Stimulated activated CD8-positive, alpha-beta memory T cell treated with anti-CD3 and anti-CD28 coated beads, Interleukin-7, amount 100 ng/mL, for 4 hours (primary cell): ENCODE measurements at regions not wholly inside any gene's neighbourhood (a gene's known extent, or its start where the extent isn't known, plus 50 kb on each side); places are given as distances from the start of the nearest gene placed in this dataset.

Experiments used
- DNase-seq, 2 donors: peaks; one replicate each; pipeline ENCODE4 v3.0.0-alpha.2; 2020; ENCODE audit warnings: low read depth in 2 of 2

DNA sequence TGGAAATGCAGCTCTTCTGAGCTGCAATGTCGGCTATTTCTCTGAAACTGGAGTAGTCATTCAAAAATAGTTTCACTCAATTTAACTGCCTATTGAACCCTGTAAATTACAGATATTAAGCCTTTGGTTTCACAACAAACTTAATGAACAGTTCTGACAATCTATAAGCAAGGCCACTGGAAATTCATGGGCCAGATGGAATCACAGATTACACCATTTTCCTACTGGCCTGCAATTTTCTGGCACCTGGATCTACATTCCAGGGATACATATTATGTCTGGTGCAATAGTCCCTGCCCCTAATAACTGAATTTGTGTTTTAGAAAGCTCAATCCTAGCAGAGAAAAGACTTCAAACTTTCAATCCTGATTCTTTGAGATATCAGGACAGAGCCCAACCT is 551.7 kb downstream of the RNF144A start:
- no peak for DNase-seq

DNA sequence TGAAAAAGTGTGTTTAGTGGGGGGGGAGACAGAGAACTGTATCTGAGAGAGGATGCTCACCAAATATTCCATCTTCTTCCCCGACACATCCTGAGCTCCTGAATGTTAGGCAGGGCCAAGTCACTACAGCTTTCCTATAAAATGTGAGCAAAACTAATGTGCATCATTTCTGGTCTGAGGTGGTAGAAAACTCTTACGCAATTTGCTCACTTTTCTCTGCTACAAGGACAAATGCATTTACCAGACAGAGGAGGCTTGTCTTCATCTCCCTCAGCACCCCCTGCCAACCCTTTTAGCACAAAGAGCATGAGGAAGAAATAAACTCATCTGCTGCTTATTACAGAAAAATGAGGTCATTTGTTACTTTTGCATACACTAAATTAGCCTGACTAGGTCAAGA is 554.0 kb downstream of the RNF144A start:
- DNase-seq: no peak

DNA sequence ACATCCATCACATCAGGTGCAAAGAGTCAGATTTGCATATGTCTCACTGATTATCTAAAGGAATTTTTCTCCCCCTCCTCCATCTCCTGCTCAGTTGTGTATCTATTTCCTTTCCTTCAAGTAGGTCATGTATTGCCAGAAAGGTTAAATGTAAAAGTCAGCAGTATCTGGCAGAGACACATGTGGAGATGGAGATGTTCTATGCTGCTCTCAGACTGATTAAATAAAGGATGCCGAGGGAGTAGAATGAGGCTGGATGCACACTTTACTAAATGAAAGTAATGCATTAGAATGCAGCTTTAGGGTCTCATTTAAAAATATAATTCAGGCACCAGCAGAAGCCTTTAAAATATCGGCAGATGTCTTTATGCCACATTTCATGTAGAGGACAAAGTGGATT is 555.3 kb downstream of the RNF144A start:
- DNase-seq: no peak

DNA sequence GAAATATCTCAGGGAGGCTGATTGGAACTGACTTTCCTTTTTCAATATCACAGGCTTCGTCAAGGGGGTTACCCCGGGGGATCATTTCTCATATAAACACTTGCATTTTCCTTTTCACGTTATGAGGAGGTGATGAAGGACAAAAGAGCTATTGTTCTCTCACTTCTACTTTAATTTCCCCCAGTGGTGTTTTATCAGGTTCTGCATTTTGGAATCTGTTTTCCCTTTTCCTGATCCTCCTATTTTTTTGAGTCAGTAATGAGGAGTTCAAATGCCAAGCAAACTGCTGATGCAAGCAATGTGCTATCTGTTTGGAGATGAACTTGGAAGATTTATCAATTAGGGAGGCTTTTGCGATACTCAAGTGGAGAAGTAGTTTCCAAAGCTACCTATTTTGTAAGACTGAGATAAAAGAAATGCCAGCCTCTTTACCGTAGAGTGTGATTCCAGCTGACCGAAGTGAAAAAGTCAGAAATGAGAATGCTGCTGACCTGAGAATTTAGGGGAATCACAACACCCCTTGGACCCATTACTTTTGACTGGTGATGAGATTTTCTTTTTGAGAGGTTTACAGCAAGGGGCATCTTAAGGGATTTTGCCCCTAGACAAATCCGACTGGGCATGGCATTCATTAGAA is 556.0 kb downstream of the RNF144A start:
- no peak for DNase-seq

DNA sequence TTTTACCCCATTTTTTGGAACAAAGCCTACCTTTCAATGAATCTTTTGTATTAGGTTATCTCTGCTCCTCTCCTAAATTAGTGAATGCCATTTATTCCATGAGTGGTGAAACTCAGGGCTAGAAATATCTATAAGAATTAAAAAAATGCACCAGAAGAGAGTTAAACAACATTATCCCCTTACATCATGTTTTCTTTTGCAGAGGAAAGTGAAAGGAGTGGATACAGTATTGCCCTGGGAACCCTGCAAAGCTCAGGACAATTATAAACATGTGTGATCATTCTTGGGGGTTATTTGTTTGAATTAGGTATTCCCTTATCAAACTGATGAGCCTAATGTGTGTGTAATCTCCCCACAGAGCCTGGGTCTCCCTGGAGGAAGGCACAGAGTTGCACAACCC is 559.2 kb downstream of the RNF144A start:
- DNase-seq: no peak

DNA sequence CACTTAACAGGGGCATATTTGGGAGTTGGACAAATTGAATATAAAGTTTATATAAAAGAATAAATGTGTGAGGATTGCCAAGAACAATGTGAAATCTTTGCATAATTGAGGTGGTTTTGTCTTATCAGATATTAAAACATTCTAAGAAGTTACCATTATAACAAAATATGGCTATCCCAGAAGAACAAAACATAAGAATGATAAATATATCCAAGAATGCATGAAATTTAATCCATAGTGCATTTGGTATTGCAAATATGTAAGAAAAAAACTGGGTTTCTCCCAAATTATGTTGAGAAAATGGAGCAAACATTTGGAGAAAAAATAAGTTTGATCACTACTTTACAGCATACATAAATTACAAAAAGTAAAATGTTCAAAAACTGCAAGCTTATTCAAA is 562.4 kb downstream of the RNF144A start:
- no peak for DNase-seq

DNA sequence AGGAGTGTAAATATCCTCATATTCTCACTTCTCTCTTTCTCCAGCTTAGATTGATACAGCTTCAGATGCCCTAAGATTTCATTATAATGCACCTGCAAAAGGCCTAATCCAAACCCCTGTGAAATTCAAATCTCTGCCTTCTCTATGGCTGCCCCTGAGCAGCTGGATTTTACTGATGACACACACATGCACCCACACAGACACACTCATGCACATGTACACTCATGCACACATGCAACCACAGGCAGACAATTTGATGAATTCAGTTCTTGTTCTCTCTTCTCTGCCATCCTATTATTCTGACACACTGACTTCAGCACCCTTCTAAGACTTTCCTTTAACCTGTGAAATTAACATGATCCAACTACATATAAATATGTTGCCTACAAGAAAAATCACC is 563.2 kb downstream of the RNF144A start:
- no peak for DNase-seq

DNA sequence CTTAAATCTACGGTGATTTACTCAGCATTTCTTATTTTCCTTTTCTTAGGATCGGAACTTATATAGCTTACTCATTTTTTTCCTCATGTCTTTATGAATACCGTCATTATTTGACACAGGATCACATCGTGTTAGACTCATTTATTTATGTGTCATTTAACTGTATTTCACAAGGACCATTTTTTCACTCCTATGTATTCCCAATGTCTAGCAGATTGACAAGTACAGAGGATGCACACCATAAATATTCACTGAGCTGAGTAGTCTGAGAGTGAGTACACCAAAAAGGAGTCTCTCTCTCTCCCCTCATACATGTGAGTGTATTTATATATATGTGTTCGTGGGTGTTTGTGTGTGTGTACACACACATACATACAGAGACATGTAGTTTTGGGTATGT is 573.5 kb downstream of the RNF144A start:
- DNase-seq: no peak

DNA sequence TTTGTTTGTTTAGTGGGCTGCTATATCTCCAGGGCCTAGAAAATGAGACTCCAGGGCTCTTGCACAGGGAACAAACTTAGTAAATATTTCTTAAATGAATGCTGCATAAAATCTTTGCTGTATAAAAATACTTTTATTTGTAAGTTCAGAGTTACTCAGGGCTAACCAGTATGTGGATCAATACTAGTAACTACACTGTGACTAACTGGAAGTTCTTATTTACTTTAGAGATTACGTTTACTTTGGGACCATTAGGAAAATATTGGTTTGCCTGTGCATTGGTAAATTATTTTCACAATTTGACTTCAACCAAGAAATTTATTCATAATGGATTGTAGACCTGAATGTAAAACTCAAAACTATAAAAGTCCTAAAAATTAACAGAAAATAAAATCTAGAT is 575.5 kb downstream of the RNF144A start:
- no peak for DNase-seq

DNA sequence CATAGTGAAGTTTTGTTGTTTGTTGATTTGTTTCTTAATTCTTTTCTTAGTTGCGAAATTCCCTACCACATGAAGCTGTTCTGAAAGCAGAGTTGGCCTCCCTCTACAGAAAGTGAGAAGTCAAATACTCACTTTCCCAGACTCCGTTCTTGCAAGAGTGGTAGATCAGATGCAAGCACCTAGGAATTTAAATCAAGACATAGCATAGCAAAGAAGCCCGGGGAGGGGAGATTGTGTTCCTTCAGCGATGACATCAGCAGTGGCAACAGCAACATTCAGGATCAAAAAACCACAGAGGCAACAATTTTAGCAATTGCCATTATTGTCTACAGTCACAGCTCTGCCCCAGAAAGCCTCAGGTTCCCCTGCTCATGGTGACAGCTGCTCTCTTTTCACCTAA is 580.0 kb downstream of the RNF144A start:
- no peak for DNase-seq

DNA sequence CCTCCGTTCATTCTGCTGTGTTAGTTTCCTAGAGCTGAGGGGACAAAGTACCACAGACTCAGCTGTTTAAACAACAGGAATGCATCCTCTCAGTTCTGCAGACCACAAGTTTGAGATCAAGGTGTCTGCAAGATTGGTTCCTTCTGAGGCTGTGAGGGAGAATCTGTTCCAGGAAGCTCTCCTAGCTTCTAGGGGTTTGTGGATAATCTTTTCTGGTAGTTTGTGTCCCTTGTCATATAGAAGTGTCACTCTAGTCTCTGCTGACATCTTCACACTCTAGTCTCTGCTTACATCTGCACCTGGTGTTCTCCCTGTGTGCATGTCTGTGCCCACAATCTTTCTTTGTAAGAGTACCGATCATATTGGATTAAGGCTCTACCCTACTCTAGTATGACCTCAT is 581.8 kb downstream of the RNF144A start:
- no peak for DNase-seq

DNA sequence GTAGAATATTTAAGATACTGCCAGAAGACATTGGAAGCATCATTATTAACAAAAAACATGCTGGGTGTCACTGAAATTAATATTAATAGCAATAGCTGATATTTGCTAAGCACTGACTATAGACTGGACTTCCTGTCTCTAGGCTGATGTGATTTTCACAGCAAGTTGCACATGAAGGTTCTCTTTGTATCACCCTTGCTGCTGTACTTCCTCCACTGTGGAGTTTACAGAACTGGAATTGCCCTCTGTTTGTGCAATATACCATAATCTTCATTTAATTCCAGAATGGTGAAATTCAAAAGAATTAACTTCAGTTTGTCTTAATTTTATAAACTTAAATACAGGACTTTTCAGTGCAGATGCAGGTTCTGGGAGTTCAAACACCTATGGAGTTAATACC is 585.1 kb downstream of the RNF144A start:
- no peak for DNase-seq

DNA sequence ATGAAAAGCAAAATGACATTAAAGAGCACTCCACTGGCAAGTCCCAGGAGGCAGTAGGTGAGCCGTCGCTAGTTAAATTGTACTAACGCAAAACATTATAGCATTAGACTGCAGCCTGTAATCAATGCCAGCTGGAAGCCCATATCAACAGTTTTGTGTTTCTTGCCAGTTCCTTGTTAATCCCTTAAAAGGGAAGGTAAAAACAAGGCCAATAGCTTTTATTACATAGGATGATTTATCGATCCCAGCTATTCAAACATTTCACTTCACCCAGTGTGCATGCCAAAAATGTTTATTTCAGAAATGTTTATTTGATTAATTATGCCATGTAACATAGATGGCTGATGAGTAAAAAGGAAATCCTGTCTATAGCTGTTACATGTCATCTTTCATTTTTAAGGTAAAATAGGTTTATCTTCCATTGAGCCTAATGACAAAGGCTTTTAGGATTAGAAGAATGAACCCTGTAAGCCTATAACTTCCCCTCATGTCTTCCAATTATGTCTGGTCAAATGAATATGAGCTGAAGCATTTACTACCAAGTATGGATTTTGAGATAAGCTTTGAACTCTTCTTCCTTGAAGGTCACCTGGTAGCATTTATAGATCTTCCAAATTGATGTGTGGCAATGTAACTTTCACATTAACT is 591.2 kb downstream of the RNF144A start:
- no peak for DNase-seq

DNA sequence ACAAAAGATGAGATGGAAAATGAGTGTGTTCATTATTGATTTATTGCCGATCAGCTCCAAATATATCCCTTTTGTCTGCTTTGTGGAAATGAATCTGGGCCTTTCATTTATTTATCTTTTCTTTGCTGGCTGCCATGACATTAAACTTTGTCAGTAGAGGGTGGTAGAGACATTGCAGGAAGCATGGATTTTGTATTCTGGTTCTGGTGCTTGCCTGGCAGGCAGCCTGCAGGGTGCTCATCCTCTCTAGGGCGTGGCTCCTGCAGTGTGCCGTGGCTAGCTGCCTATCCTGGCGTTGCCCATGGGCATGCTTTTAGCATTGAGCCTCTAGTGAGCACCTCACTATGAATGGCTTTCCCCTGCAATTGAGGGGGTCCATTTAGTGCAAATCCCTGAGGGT is 593.1 kb downstream of the RNF144A start:
- no peak for DNase-seq

DNA sequence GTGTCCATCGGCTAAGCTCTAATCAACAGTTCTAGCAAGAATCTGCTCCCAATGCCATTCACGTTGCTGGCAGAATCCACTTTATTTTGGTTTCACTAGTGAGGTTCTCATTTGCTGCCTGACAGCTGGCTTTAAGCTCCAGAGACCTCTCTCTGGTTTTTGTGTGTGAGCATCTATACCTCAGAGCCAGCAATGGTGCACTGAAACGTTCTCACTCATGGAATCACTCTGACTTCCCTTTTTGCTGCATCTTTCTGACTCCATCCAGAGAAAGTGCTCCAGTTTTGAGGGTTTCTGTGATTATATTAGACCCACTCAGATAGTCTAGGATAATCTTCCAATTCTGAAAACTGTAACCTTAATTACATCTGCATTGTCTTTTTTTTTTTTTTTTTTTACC is 596.6 kb downstream of the RNF144A start:
- no peak for DNase-seq

DNA sequence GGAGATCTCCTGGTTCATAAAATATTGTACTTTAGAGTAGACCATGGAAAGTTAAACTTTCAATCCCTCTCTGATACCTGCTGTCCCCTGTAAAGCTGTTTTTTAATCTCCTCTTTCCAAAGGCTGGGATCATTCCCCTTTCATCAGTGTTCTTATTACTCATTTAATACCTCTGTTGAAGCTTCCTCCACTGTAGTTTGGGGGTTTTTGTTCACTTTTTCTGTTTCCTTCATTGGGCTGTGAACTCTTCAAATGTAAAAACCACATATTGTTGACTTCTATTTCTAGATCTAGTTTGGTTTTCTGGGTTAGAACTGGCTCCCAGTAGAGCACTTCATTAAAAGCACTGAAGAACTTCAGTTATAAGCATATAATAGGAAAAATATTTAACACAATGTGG is 598.1 kb downstream of the RNF144A start:
- DNase-seq: no peak

DNA sequence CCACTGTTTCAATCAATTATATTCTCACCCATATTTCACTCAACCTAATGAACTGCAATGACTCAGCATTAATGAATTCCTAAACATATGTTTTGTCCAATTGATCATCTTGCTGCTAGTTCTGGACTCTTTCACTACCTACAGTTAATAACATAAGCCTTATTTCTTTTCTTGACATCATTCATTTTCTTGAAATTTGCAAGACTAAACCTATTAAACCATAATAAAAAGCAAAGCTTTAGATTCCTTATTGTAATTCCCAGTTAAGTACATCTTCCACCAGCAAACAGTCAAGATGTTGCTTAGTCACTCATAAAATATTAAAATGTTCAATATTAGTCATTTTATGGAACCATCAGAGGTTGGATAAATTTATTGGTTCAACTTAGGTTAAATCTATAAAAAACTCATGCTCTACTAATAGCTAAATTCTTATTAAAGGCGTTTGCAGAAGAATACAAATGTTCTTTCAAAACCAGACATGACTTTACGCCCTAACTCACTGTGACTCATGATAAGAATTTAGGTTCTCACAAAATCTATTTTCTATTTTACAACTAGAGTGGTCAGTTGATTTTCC is 599.4 kb downstream of the RNF144A start:
- DNase-seq: no peak

DNA sequence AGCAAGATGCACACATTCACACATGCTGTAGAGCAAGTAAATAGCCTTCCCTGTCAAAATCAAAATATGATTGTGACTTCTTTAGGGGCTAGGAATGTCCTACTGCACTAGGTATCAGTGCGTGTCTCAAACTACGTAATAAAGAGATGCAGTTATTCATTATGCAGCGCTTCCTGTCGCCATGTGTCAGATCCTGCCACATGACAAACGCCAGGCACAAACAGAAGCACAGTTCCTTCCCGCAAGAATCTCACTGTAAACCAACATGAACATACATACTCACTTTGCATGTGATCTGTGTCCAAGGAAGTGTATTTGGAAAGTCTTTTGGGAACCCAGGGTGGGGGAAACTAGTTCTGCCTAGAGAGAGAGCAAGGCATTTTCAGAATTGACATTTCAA is 599.9 kb downstream of the RNF144A start:
- peak; percentile 5 to 19 for DNase-seq

DNA sequence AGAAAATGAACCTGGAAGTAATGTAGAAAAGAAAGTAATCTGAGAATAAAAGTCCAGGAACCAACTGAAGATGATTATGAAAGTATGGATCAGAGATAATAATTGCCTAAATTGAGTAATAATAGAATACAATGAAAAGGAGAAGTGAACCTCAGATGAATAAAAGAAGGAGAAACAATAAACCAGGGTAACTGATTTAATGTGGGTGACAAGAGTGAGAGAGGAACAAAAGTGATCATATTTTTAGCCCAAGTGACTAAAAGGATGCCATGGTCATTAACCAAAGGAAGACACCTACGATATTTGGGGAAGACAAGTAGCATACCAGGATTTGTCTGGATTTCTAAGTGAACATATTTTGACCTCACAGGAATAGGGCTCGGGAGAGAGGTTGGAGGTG is 600.6 kb downstream of the RNF144A start:
- DNase-seq: no peak

DNA sequence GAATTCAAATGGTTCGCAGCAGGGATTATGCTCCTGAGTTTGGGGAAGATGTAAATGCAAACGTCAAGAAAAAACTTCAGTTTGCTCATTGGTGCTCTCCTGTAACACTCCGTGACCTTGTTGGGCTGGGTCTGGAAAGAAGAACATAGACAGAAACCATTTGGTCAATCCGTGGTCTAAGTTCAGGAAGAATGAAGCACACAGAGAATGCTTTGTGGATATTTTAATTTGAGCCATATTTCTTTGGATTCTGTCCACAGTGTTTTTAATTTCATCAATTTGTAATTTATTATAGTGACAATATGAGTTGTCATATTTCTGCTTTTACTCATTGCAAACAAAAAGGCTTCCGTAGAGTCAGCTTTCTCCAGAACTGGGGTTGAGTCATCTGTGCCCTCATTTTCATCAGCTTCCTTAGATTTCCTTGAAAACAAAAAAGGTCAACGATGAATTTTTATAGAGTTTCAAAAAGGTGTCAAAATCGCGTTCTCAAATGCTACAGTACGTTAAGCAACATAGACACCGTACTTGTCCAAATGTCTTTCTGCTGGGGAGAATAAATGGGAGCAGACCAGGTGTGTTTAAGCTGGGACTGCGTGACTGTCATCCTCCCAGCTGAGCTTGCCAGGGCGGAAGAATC is 606.4 kb downstream of the RNF144A start:
- no peak for DNase-seq

DNA sequence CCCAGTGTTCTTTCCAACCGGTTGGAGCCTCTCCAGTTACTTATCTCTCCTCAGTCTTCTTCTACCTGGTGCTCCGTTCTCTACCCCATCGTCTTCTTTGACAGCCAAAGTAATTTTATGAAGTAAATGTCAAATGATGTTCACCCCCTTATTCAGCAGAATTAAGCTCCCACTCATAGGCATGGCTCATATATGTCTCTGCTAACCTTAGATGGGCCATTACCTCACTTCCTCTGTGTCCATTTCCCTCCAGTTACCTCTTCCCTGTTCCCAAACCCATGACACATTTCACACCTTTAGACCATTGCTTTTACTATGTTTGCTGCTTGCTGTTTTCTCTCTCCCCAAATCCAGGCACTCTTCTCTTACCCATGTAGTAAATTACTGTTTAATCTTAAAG is 607.0 kb downstream of the RNF144A start:
- no peak for DNase-seq

DNA sequence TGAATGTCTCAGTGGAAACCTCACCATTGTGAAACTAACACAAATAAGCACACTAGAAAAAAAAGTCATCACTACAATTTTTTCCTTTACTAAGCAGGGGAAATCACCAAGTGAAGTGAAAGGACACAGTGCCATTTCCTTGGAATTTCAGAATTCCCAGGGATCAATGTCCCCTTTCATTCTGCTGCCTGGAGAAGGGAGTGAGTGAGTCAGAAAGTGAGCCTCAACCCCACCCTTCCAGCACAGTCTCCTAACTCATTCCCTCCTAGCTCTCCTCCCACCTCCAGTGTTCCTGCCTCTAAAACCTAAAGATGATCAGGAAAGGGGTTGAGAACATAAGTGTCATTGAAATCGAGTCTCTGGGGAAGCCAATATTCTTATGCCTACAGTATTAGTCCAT is 608.5 kb downstream of the RNF144A start:
- DNase-seq: no peak

DNA sequence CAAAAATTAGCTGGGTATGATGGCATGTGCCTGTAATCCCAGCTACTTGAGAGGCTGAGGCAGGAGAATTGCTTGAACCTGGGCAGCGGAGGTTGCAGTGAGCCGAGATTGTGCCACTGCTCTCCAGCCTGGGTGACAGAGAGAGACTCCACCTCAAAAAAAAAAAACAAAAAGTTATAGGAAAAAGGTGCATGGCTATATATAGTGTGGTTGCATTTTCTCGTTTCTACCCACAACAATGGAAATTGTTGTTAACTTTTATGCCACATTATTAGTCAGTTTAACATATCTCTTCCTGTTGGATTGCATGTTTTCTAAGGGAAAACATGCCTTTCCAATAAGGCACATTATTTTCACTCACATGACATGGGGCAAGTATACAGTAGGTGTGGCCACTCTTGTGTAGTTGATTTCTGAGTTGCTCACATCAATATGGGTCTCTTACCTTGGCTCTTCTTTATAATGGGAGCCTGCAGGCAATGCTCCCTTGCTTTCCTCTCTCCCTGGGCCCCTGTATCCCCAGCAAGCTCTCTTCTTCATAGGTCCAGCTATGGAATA is 610.0 kb downstream of the RNF144A start:
- DNase-seq: no peak
